GM23338 (cell line): ENCODE measurements at regions not wholly inside any gene's neighbourhood (a gene's known extent, or its start where the extent isn't known, plus 50 kb on each side); places are given as distances from the start of the nearest gene placed in this dataset.

Source experiments
- ATAC-seq: fragments of 200-7000 bp; cut with Tn5 transposase; 3 replicates; pipeline ENCODE4 v1.9.1; 2020
- DNase-seq: peaks from one replicate; pipeline ENCODE4 v3.0.0-alpha.2; 2015; ENCODE audit warnings: low spot score
- H2AFZ ChIP-seq: fragments of 200-600 bp; sonication (generic); 2 replicates; pipeline ENCODE4 v1.8.0; 2016; ENCODE audit warnings: antibody characterized with exemption, mild to moderate bottlenecking, moderate library complexity
- H3F3A ChIP-seq: fragments of 200-600 bp; sonication (generic); replicated peaks from 2 replicates; pipeline ENCODE4 v1.8.0; 2017; ENCODE audit warnings: antibody characterized with exemption, mixed run types, low read depth
- H3K27ac ChIP-seq: fragments of 200-600 bp; sonication (generic); 2 replicates; pipeline ENCODE4 v1.6.1; 2016; ENCODE audit warnings: low read depth
- H3K27me3 ChIP-seq: fragments of 200-600 bp; sonication (generic); 2 replicates; pipeline ENCODE4 v1.8.0; 2016; ENCODE audit warnings: mild to moderate bottlenecking, mixed run types, moderate library complexity; ENCODE audit not compliant: insufficient read depth
- H3K36me3 ChIP-seq: fragments of 200-600 bp; sonication (generic); 2 replicates; pipeline ENCODE4 v1.8.0; 2016; ENCODE audit warnings: mild to moderate bottlenecking; ENCODE audit not compliant: insufficient read depth
- H3K4me1 ChIP-seq: fragments of 200-600 bp; sonication (generic); 2 replicates; pipeline ENCODE4 v1.8.0; 2016; ENCODE audit warnings: mild to moderate bottlenecking, moderate library complexity; ENCODE audit not compliant: insufficient read depth
- H3K4me2 ChIP-seq: fragments of 200-600 bp; sonication (generic); 2 replicates; pipeline ENCODE4 v1.7.1; 2017; ENCODE audit warnings: mixed run types
- H3K4me3 ChIP-seq: fragments of 200-600 bp; sonication (generic); 2 replicates; pipeline ENCODE4 v1.6.1; 2016; ENCODE audit warnings: mixed run types
- H3K79me2 ChIP-seq: fragments of 200-600 bp; sonication (generic); replicated peaks from 2 replicates; pipeline ENCODE4 v1.8.0; 2017; ENCODE audit warnings: mild to moderate bottlenecking; ENCODE audit not compliant: insufficient read depth
- H3K9me2 ChIP-seq: fragments of 200-600 bp; sonication (generic); 2 replicates; pipeline ENCODE4 v1.8.0; 2017; ENCODE audit not compliant: insufficient read depth
- H4K20me1 ChIP-seq: fragments of 200-600 bp; sonication (generic); replicated peaks from 2 replicates; pipeline ENCODE4 v1.8.0; 2017; ENCODE audit warnings: mild to moderate bottlenecking; ENCODE audit not compliant: insufficient read depth
- H3K27ac Mint-ChIP-seq: 2 replicates; pipeline ENCODE4 v1.8.0; 2020; ENCODE audit warnings: inconsistent platforms, mild to moderate bottlenecking, moderate library complexity, mixed read lengths
- H3K27me3 Mint-ChIP-seq: 3 replicates; pipeline ENCODE4 v1.8.0; 2022; ENCODE audit warnings: low read depth, mild to moderate bottlenecking, moderate library complexity, mixed read lengths, inconsistent platforms; ENCODE audit not compliant: insufficient read depth, poor library complexity
- H3K36me3 Mint-ChIP-seq: 3 replicates; pipeline ENCODE4 v1.8.0; 2021; ENCODE audit warnings: low read depth, mild to moderate bottlenecking, inconsistent platforms, moderate library complexity, mixed read lengths
- H3K4me1 Mint-ChIP-seq: 3 replicates; pipeline ENCODE4 v1.8.0; 2020; ENCODE audit warnings: mild to moderate bottlenecking, inconsistent platforms, mixed read lengths
- H3K4me3 Mint-ChIP-seq: 3 replicates; pipeline ENCODE4 v1.8.0; 2021; ENCODE audit warnings: moderate library complexity, mild to moderate bottlenecking, inconsistent platforms, mixed read lengths
- H3K9me3 Mint-ChIP-seq: 3 replicates; pipeline ENCODE4 v1.8.0; 2020; ENCODE audit warnings: moderate library complexity, mild to moderate bottlenecking, inconsistent platforms, mixed read lengths
- CREB1 ChIP-seq: fragments of 250-450 bp; sonication (Bioruptor Pico); IDR thresholded peaks from 2 replicates; pipeline ENCODE4 v1.5.0; 2020; ENCODE audit warnings: low read depth, mild to moderate bottlenecking, moderate library complexity
- CTCF ChIP-seq, 2 experiments: fragments of 200-600 bp in 1 of 2; sonication (generic) in 1 of 2; conservative IDR thresholded peaks; 2 replicates each; pipeline versions ENCODE4 v1.5.1 to v1.6.1; 2016 to 2017; ENCODE audit warnings: antibody characterized with exemption in 2 of 2, low read depth in 2 of 2, mild to moderate bottlenecking in 2 of 2, moderate library complexity in 1 of 2
- NANOG ChIP-seq: IDR thresholded peaks from 2 replicates; pipeline ENCODE4 v1.6.1; 2016; ENCODE audit warnings: antibody characterized with exemption, borderline replicate concordance
- POLR2AphosphoS5 ChIP-seq: IDR thresholded peaks from 2 replicates; pipeline ENCODE4 v1.6.1; 2016; ENCODE audit warnings: antibody characterized with exemption, low read depth
- ZNF114 ChIP-seq: fragments of 250-450 bp; sonication (Bioruptor Pico); IDR thresholded peaks from 2 replicates; pipeline ENCODE4 v1.5.0; 2020; ENCODE audit warnings: mild to moderate bottlenecking, moderate library complexity
- ZNF331 ChIP-seq: fragments of 250-450 bp; sonication (Bioruptor Pico); IDR thresholded peaks from 2 replicates; pipeline ENCODE4 v1.5.0; 2020; ENCODE audit warnings: low read depth, mild to moderate bottlenecking, moderate library complexity
- TF ChIP-seq, protein P1 (sequence below): fragments of 250-450 bp; sonication (Bioruptor Pico); IDR thresholded peaks from 2 replicates; pipeline ENCODE4 v1.5.0; 2020; ENCODE audit warnings: mild to moderate bottlenecking, moderate library complexity
- TF ChIP-seq, protein P2 (sequence below): IDR thresholded peaks from 2 replicates; pipeline ENCODE4 v1.6.1; 2016; ENCODE audit warnings: antibody characterized with exemption

DNA sequence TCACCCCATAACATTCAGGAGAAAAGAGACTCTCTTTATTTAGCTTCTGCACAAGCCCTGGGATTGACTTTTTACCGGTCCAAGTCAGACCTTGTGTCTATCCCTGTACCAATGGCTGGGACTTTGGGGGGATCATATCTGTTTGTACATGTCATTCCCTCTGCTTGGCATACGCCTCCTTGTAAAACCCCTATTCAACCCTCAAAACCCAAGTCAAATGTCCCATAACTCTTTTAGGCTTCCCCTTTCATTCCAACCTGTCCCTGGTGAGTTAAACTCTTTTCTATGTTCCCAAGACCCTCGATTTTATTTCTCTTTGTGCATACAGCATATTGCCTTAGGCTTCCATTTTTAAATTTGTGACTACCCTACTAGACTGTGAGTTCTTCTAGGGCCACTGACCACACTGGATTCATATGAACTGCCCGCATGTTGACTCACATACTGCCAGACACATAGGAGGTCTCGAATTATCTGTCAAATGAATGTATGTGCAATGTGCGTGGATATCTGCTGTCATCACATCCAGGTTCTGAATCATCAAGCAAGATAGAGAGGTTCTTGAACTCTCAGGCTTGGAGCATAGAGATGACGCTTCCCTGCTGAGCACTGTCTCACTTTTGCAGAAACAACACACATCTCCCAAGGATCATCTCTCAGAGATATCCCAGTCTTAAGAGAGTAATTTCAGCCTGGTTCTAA, 548.6 kb upstream of the TBX3 start:
- Histone ChIP-seq H3K27me3 (no peaks in the 10 kb centered on the region), H3K9me2 (no peaks in the 10 kb centered on the region), H3K36me3 (no peaks in the 10 kb centered on the region), H2AFZ (no peak overlapping the region), H3F3A (no peaks in the 10 kb centered on the region), H3K27ac (no peak overlapping the region), H3K4me2 (no peak overlapping the region), H3K79me2 (no peaks in the 10 kb centered on the region), H3K4me3 (no peak overlapping the region), H3K4me1 (no peaks in the 10 kb centered on the region), H4K20me1 (no peaks in the 10 kb centered on the region)
- no peak for DNase-seq
- no peak overlapping the region for H3K4me3 Mint-ChIP-seq
- no peaks in the 10 kb centered on the region for H3K36me3 Mint-ChIP-seq
- peaks cover 6% of the 10 kb centered on the region for H3K4me1 Mint-ChIP-seq
- H3K27ac Mint-ChIP-seq: no peak overlapping the region
- no peak for ATAC-seq
- TF ChIP-seq, protein P1, sequence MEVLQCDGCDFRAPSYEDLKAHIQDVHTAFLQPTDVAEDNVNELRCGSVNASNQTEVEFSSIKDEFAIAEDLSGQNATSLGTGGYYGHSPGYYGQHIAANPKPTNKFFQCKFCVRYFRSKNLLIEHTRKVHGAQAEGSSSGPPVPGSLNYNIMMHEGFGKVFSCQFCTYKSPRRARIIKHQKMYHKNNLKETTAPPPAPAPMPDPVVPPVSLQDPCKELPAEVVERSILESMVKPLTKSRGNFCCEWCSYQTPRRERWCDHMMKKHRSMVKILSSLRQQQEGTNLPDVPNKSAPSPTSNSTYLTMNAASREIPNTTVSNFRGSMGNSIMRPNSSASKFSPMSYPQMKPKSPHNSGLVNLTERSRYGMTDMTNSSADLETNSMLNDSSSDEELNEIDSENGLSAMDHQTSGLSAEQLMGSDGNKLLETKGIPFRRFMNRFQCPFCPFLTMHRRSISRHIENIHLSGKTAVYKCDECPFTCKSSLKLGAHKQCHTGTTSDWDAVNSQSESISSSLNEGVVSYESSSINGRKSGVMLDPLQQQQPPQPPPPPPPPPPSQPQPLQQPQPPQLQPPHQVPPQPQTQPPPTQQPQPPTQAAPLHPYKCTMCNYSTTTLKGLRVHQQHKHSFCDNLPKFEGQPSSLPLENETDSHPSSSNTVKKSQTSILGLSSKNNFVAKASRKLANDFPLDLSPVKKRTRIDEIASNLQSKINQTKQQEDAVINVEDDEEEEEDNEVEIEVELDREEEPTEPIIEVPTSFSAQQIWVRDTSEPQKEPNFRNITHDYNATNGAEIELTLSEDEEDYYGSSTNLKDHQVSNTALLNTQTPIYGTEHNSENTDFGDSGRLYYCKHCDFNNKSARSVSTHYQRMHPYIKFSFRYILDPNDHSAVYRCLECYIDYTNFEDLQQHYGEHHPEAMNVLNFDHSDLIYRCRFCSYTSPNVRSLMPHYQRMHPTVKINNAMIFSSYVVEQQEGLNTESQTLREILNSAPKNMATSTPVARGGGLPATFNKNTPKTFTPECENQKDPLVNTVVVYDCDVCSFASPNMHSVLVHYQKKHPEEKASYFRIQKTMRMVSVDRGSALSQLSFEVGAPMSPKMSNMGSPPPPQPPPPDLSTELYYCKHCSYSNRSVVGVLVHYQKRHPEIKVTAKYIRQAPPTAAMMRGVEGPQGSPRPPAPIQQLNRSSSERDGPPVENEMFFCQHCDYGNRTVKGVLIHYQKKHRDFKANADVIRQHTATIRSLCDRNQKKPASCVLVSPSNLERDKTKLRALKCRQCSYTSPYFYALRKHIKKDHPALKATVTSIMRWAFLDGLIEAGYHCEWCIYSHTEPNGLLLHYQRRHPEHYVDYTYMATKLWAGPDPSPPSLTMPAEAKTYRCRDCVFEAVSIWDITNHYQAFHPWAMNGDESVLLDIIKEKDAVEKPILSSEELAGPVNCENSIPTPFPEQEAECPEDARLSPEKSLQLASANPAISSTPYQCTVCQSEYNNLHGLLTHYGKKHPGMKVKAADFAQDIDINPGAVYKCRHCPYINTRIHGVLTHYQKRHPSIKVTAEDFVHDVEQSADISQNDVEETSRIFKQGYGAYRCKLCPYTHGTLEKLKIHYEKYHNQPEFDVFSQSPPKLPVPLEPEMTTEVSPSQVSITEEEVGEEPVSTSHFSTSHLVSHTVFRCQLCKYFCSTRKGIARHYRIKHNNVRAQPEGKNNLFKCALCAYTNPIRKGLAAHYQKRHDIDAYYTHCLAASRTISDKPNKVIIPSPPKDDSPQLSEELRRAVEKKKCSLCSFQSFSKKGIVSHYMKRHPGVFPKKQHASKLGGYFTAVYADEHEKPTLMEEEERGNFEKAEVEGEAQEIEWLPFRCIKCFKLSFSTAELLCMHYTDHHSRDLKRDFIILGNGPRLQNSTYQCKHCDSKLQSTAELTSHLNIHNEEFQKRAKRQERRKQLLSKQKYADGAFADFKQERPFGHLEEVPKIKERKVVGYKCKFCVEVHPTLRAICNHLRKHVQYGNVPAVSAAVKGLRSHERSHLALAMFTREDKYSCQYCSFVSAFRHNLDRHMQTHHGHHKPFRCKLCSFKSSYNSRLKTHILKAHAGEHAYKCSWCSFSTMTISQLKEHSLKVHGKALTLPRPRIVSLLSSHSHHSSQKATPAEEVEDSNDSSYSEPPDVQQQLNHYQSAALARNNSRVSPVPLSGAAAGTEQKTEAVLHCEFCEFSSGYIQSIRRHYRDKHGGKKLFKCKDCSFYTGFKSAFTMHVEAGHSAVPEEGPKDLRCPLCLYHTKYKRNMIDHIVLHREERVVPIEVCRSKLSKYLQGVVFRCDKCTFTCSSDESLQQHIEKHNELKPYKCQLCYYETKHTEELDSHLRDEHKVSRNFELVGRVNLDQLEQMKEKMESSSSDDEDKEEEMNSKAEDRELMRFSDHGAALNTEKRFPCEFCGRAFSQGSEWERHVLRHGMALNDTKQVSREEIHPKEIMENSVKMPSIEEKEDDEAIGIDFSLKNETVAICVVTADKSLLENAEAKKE (CRISPR knock-in tag): no peak
- no peak for TF ChIP-seq CREB1
- TF ChIP-seq NANOG: no peak
- no peak for TF ChIP-seq ZNF331
- no peak for TF ChIP-seq ZNF114 (CRISPR knock-in tag)
- TF ChIP-seq CTCF (conservative IDR thresholded peaks at IDR 0.05; ENCODE audit: low read depth in 2 of 2): no peak
- TF ChIP-seq POLR2AphosphoS5: no peak
- TF ChIP-seq, protein P2, sequence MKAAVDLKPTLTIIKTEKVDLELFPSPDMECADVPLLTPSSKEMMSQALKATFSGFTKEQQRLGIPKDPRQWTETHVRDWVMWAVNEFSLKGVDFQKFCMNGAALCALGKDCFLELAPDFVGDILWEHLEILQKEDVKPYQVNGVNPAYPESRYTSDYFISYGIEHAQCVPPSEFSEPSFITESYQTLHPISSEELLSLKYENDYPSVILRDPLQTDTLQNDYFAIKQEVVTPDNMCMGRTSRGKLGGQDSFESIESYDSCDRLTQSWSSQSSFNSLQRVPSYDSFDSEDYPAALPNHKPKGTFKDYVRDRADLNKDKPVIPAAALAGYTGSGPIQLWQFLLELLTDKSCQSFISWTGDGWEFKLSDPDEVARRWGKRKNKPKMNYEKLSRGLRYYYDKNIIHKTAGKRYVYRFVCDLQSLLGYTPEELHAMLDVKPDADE: no peak
- H3K27me3 Mint-ChIP-seq: peaks cover 2% of the 10 kb centered on the region
- H3K9me3 Mint-ChIP-seq: no peaks in the 10 kb centered on the region
